ENCODE measurements at regions not wholly inside any gene's neighbourhood (a gene's known extent, or its start where the extent isn't known, plus 50 kb on each side); places are given as distances from the start of the nearest gene placed in this dataset.

- DNase-seq (ENCODE audit: low read depth, low spot score) = no peak
Measured at GRCh38 chr20:48276021-48276342, 490.7 kb upstream of the SULF2 start.

GRCh38 chr20:48275286-48276020 is 490.2 kb upstream of the SULF2 start:
- no peak for DNase-seq (ENCODE audit: low read depth, low spot score)

- no peak for DNase-seq (ENCODE audit: low read depth, low spot score)
Measured at GRCh38 chr20:48273843-48274242, 488.6 kb upstream of the SULF2 start.

- DNase-seq (ENCODE audit: low read depth, low spot score) = no peak
Measured at GRCh38 chr20:48270885-48271284, 485.6 kb upstream of the SULF2 start.

- no peak for DNase-seq (ENCODE audit: low read depth, low spot score)
Measured at GRCh38 chr20:48267860-48268633, 482.8 kb upstream of the SULF2 start.

GRCh38 chr20:48266571-48266970 is 481.3 kb upstream of the SULF2 start:
- DNase-seq (ENCODE audit: low read depth, low spot score) = no peak

- DNase-seq (ENCODE audit: low read depth, low spot score) = no peak
Measured at GRCh38 chr20:48265791-48266190, 480.5 kb upstream of the SULF2 start.

GRCh38 chr20:48262955-48263354 is 477.7 kb upstream of the SULF2 start:
- DNase-seq (ENCODE audit: low read depth, low spot score) = no peak

GRCh38 chr20:48262466-48262865 is 477.2 kb upstream of the SULF2 start:
- DNase-seq (ENCODE audit: low read depth, low spot score) = no peak

- DNase-seq (ENCODE audit: low read depth, low spot score) = no peak
Measured at GRCh38 chr20:48261398-48261910, 476.2 kb upstream of the SULF2 start.

- no peak for DNase-seq (ENCODE audit: low read depth, low spot score)
Measured at GRCh38 chr20:48260129-48260756, 475.0 kb upstream of the SULF2 start.

GRCh38 chr20:48259456-48259855 is 474.2 kb upstream of the SULF2 start:
- no peak for DNase-seq (ENCODE audit: low read depth, low spot score)

GRCh38 chr20:48257833-48258232 is 472.6 kb upstream of the SULF2 start:
- DNase-seq (ENCODE audit: low read depth, low spot score) = no peak

GRCh38 chr20:48247961-48248360 is 462.7 kb upstream of the SULF2 start:
- DNase-seq (ENCODE audit: low read depth, low spot score) = no peak

- DNase-seq (ENCODE audit: low read depth, low spot score) = no peak
Measured at GRCh38 chr20:48246061-48246790, 460.9 kb upstream of the SULF2 start.

GRCh38 chr20:48242623-48243022 is 457.3 kb upstream of the SULF2 start:
- no peak for DNase-seq (ENCODE audit: low read depth, low spot score)

- no peak for DNase-seq (ENCODE audit: low read depth, low spot score)
Measured at GRCh38 chr20:48241482-48241881, 456.2 kb upstream of the SULF2 start.

GRCh38 chr20:48238781-48239180 is 453.5 kb upstream of the SULF2 start:
- DNase-seq (ENCODE audit: low read depth, low spot score) = no peak

- no peak for DNase-seq (ENCODE audit: low read depth, low spot score)
Measured at GRCh38 chr20:48238326-48238725, 453.0 kb upstream of the SULF2 start.

- DNase-seq (ENCODE audit: low read depth, low spot score) = no peak
Measured at GRCh38 chr20:48236000-48236970, 451.0 kb upstream of the SULF2 start.

- DNase-seq (ENCODE audit: low read depth, low spot score) = no peak
Measured at GRCh38 chr20:48234951-48235350, 449.7 kb upstream of the SULF2 start.
